Ishikawa (cell line): ENCODE measurements at regions not wholly inside any gene's neighbourhood (a gene's known extent, or its start where the extent isn't known, plus 50 kb on each side); places are given as distances from the start of the nearest gene placed in this dataset.

ENCODE experiments used
- CEBPB ChIP-seq: IDR thresholded peaks from 2 replicates; pipeline ENCODE4 v1.6.1; 2012
- CREB1 ChIP-seq: IDR thresholded peaks from 2 replicates; pipeline ENCODE4 v1.6.1; 2012; ENCODE audit warnings: low read depth
- EGR1 ChIP-seq: IDR thresholded peaks from 2 replicates; pipeline ENCODE4 v1.6.1; 2012
- EP300 ChIP-seq: IDR thresholded peaks from 2 replicates; pipeline ENCODE4 v1.6.1; 2012; ENCODE audit warnings: borderline replicate concordance
- FOXM1 ChIP-seq: IDR thresholded peaks from 2 replicates; pipeline ENCODE4 v1.6.1; 2012; ENCODE audit warnings: low read depth, borderline replicate concordance
- NFIC ChIP-seq: IDR thresholded peaks from 2 replicates; pipeline ENCODE4 v1.6.1; 2012
- RAD21 ChIP-seq: IDR thresholded peaks from 2 replicates; pipeline ENCODE4 v1.6.1; 2012; ENCODE audit warnings: low read depth
- REST ChIP-seq: IDR thresholded peaks from 2 replicates; pipeline ENCODE4 v1.6.1; 2012; ENCODE audit warnings: low read depth, mild to moderate bottlenecking
- TAF1 ChIP-seq: IDR thresholded peaks from 2 replicates; pipeline ENCODE4 v1.6.1; 2012; ENCODE audit warnings: low read depth, mild to moderate bottlenecking
- TCF12 ChIP-seq: IDR thresholded peaks from 2 replicates; pipeline ENCODE4 v1.6.1; 2012; ENCODE audit warnings: low read depth
- TEAD4 ChIP-seq: IDR thresholded peaks from 2 replicates; pipeline ENCODE4 v1.6.1; 2012
- YY1 ChIP-seq: IDR thresholded peaks from 2 replicates; pipeline ENCODE4 v1.6.1; 2012; ENCODE audit warnings: low read depth
- ZBTB7A ChIP-seq: IDR thresholded peaks from 2 replicates; pipeline ENCODE4 v1.6.1; 2012; ENCODE audit warnings: low read depth
- TF ChIP-seq, protein P1 (sequence below): IDR thresholded peaks from 2 replicates; pipeline ENCODE4 v1.6.1; 2012
- TF ChIP-seq, protein P2 (sequence below): IDR thresholded peaks from 2 replicates; pipeline ENCODE4 v1.6.1; 2012

DNA sequence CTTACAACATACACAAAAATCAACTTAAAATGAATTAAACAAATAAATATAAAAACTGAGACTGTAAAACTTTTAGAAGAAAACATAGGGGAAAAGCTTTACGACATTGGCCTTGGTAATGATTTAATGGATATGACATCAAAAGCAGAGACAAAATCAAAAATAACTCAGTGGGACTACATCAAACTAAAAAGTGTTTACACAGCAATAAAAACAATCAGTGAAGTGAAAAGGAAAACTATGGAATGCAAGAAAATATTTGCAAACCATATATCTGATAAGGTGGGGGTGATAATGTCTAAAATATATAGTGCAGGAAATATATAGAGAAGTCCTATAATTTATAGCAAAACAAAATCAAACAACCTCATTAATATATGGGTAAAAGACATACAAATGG, 364.4 kb upstream of the INTU start:
- TF ChIP-seq CEBPB (no peak), TAF1 (no peak), YY1 (no peak), RAD21 (no peak), ZBTB7A (no peak), CREB1 (no peak), TEAD4 (no peak), REST (no peak), EP300 (no peak), TCF12 (no peak), EGR1 (no peak), NFIC (no peak), FOXM1 (no peak)
- TF ChIP-seq, protein P1, sequence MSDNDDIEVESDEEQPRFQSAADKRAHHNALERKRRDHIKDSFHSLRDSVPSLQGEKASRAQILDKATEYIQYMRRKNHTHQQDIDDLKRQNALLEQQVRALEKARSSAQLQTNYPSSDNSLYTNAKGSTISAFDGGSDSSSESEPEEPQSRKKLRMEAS: no peak
- TF ChIP-seq, protein P2, sequence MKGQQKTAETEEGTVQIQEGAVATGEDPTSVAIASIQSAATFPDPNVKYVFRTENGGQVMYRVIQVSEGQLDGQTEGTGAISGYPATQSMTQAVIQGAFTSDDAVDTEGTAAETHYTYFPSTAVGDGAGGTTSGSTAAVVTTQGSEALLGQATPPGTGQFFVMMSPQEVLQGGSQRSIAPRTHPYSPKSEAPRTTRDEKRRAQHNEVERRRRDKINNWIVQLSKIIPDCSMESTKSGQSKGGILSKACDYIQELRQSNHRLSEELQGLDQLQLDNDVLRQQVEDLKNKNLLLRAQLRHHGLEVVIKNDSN: no peak

GRCh38 chr4:127284236-127284635, 348.5 kb upstream of the INTU start:
- TF ChIP-seq ZBTB7A (no peak), YY1 (no peak), NFIC (no peak), REST (no peak), TAF1 (no peak), FOXM1 (no peak), EGR1 (no peak), CEBPB (no peak), CREB1 (no peak), TCF12 (no peak), TEAD4 (no peak), RAD21 (no peak), EP300 (no peak)
- TF ChIP-seq, protein P1: no peak
- TF ChIP-seq, protein P2: no peak

GRCh38 chr4:127291316-127291715, 341.4 kb upstream of the INTU start:
- TF ChIP-seq RAD21: no peak
- no peak for TF ChIP-seq CEBPB

- TF ChIP-seq FOXM1 (no peak), TAF1 (no peak), EP300 (no peak), RAD21 (no peak), ZBTB7A (no peak), CEBPB (no peak), NFIC (no peak), TEAD4 (no peak), REST (no peak), EGR1 (no peak)
- TF ChIP-seq, protein P2: no peak
- TF ChIP-seq, protein P1: no peak
These were observed 339.3 kb upstream of the INTU start for GRCh38 chr4:127293496-127293895.
